ENCODE measurements at regions not wholly inside any gene's neighbourhood (a gene's known extent, or its start where the extent isn't known, plus 50 kb on each side); places are given as distances from the start of the nearest gene placed in this dataset.

- ATAC-seq (ENCODE audit: low read depth) (peak; percentile 26), DNase-seq (ENCODE audit: low spot score in 2 of 2) (no peak)
- no peaks in the 10 kb centered on the region for H3K9me3 Mint-ChIP-seq
- H3K4me3 Mint-ChIP-seq, result no peak overlapping the region
- peak overlapping the region; percentile 42 for H3K27ac Mint-ChIP-seq
- H3K27me3 Mint-ChIP-seq, result no peaks in the 10 kb centered on the region
- no peaks in the 10 kb centered on the region for H3K36me3 Mint-ChIP-seq
- peaks cover 24% of the 10 kb centered on the region for H3K4me1 Mint-ChIP-seq
Measured at GRCh38 chr9:80086822-80087345, 515.1 kb downstream of the TLE4 start.

GRCh38 chr9:80086386-80086785 is 514.6 kb downstream of the TLE4 start:
- DNase-seq (ENCODE audit: low spot score in 2 of 2), result no peak
- peaks cover 25% of the 10 kb centered on the region for H3K4me1 Mint-ChIP-seq
- H3K27ac Mint-ChIP-seq, result peak overlapping the region; percentile 42
- peak; percentile 19 for ATAC-seq (ENCODE audit: low read depth)
- H3K9me3 Mint-ChIP-seq, result no peaks in the 10 kb centered on the region
- no peaks in the 10 kb centered on the region for H3K36me3 Mint-ChIP-seq
- H3K4me3 Mint-ChIP-seq, result no peak overlapping the region
- no peaks in the 10 kb centered on the region for H3K27me3 Mint-ChIP-seq

- H3K4me3 Mint-ChIP-seq, result no peak overlapping the region
- peaks cover 25% of the 10 kb centered on the region for H3K4me1 Mint-ChIP-seq
- no peak for ATAC-seq (ENCODE audit: low read depth)
- H3K9me3 Mint-ChIP-seq, result no peaks in the 10 kb centered on the region
- H3K36me3 Mint-ChIP-seq, result no peaks in the 10 kb centered on the region
- no peaks in the 10 kb centered on the region for H3K27me3 Mint-ChIP-seq
- DNase-seq (ENCODE audit: low spot score in 2 of 2), result no peak
- peak overlapping the region; percentile 42 for H3K27ac Mint-ChIP-seq
Measured at GRCh38 chr9:80085668-80086067, 513.9 kb downstream of the TLE4 start.

- H3K4me1 Mint-ChIP-seq, result peaks cover 27% of the 10 kb centered on the region
- no peaks in the 10 kb centered on the region for H3K9me3 Mint-ChIP-seq
- H3K27me3 Mint-ChIP-seq, result no peaks in the 10 kb centered on the region
- peak overlapping the region; percentile 64 for H3K27ac Mint-ChIP-seq
- ATAC-seq (ENCODE audit: low read depth), result peak; percentile 51
- no peaks in the 10 kb centered on the region for H3K36me3 Mint-ChIP-seq
- peak overlapping the region; percentile 65 for H3K4me3 Mint-ChIP-seq
- DNase-seq (ENCODE audit: low spot score in 2 of 2), result no peak
Measured at GRCh38 chr9:80082213-80082612, 510.4 kb downstream of the TLE4 start.

GRCh38 chr9:80078826-80079225 is 507.1 kb downstream of the TLE4 start:
- DNase-seq (ENCODE audit: low spot score in 2 of 2) (no peak), ATAC-seq (ENCODE audit: low read depth) (no peak)
- H3K36me3 Mint-ChIP-seq, result peaks cover 2% of the 10 kb centered on the region
- H3K27ac Mint-ChIP-seq, result no peak overlapping the region
- H3K4me3 Mint-ChIP-seq, result no peak overlapping the region
- no peaks in the 10 kb centered on the region for H3K27me3 Mint-ChIP-seq
- H3K9me3 Mint-ChIP-seq, result no peaks in the 10 kb centered on the region
- peaks cover 22% of the 10 kb centered on the region for H3K4me1 Mint-ChIP-seq

- Mint-ChIP-seq H3K36me3 (peaks cover 2% of the 10 kb centered on the region), H3K27ac (peak overlapping the region; percentile 89), H3K27me3 (no peaks in the 10 kb centered on the region), H3K4me1 (peaks cover 17% of the 10 kb centered on the region), H3K4me3 (peak overlapping the region; percentile 50), H3K9me3 (no peaks in the 10 kb centered on the region)
- DNase-seq (ENCODE audit: low spot score in 2 of 2), result no peak
- ATAC-seq (ENCODE audit: low read depth), result no peak
Measured at GRCh38 chr9:80077059-80077458, 505.3 kb downstream of the TLE4 start.

- peaks cover 2% of the 10 kb centered on the region for H3K36me3 Mint-ChIP-seq
- no peak overlapping the region for H3K4me3 Mint-ChIP-seq
- no peaks in the 10 kb centered on the region for H3K9me3 Mint-ChIP-seq
- H3K4me1 Mint-ChIP-seq, result peaks cover 15% of the 10 kb centered on the region
- H3K27ac Mint-ChIP-seq, result peak overlapping the region; percentile 89
- ATAC-seq (ENCODE audit: low read depth) (no peak), DNase-seq (ENCODE audit: low spot score in 2 of 2) (no peak)
- H3K27me3 Mint-ChIP-seq, result no peaks in the 10 kb centered on the region
Measured at GRCh38 chr9:80076162-80076561, 504.4 kb downstream of the TLE4 start.

- Mint-ChIP-seq H3K4me1 (peaks cover 22% of the 10 kb centered on the region), H3K9me3 (no peaks in the 10 kb centered on the region), H3K36me3 (peaks cover 2% of the 10 kb centered on the region), H3K4me3 (no peak overlapping the region), H3K27me3 (no peaks in the 10 kb centered on the region), H3K27ac (no peak overlapping the region)
- no peak for DNase-seq (ENCODE audit: low spot score in 2 of 2)
- no peak for ATAC-seq (ENCODE audit: low read depth)
Measured at GRCh38 chr9:80074439-80074838, 502.7 kb downstream of the TLE4 start.

- Mint-ChIP-seq H3K27me3 (no peaks in the 10 kb centered on the region), H3K27ac (no peak overlapping the region), H3K4me3 (no peak overlapping the region), H3K36me3 (peaks cover 2% of the 10 kb centered on the region), H3K4me1 (peaks cover 20% of the 10 kb centered on the region), H3K9me3 (peaks cover 4% of the 10 kb centered on the region)
- ATAC-seq (ENCODE audit: low read depth) (no peak), DNase-seq (ENCODE audit: low spot score in 2 of 2) (no peak)
Measured at GRCh38 chr9:80072451-80072850, 500.7 kb downstream of the TLE4 start.

GRCh38 chr9:80070071-80070742 is 498.4 kb downstream of the TLE4 start:
- Mint-ChIP-seq H3K9me3 (peaks cover 4% of the 10 kb centered on the region), H3K27me3 (no peaks in the 10 kb centered on the region), H3K4me1 (peaks cover 10% of the 10 kb centered on the region), H3K36me3 (no peaks in the 10 kb centered on the region), H3K27ac (peak overlapping the region; percentile 59), H3K4me3 (no peak overlapping the region)
- DNase-seq (ENCODE audit: low spot score in 2 of 2) (peak in 1 of 2 donors; percentile 4), ATAC-seq (ENCODE audit: low read depth) (peak; percentile 95)

- no peak for ATAC-seq (ENCODE audit: low read depth)
- H3K9me3 Mint-ChIP-seq, result peaks cover 4% of the 10 kb centered on the region
Measured at GRCh38 chr9:80066931-80067330, 495.2 kb downstream of the TLE4 start.

GRCh38 chr9:80062567-80062966 is 490.8 kb downstream of the TLE4 start:
- H3K27ac Mint-ChIP-seq, result no peak overlapping the region
- peaks cover 5% of the 10 kb centered on the region for H3K4me1 Mint-ChIP-seq
- peaks cover 2% of the 10 kb centered on the region for H3K9me3 Mint-ChIP-seq
- no peak overlapping the region for H3K4me3 Mint-ChIP-seq
- peaks cover 2% of the 10 kb centered on the region for H3K36me3 Mint-ChIP-seq
- ATAC-seq (ENCODE audit: low read depth) (no peak), DNase-seq (ENCODE audit: low spot score in 2 of 2) (no peak)
- no peaks in the 10 kb centered on the region for H3K27me3 Mint-ChIP-seq

More at GRCh38 chr9:80066931-80067330, 495.2 kb downstream of the TLE4 start:
- Mint-ChIP-seq H3K4me1 (peaks cover 12% of the 10 kb centered on the region), H3K27ac (no peak overlapping the region), H3K27me3 (no peaks in the 10 kb centered on the region), H3K36me3 (no peaks in the 10 kb centered on the region), H3K4me3 (no peak overlapping the region)
- DNase-seq (ENCODE audit: low spot score in 2 of 2), result no peak

GRCh38 chr9:80061940-80062339 is 490.2 kb downstream of the TLE4 start:
- no peak for DNase-seq (ENCODE audit: low spot score in 2 of 2)
- H3K36me3 Mint-ChIP-seq, result peaks cover 2% of the 10 kb centered on the region
- no peaks in the 10 kb centered on the region for H3K27me3 Mint-ChIP-seq
- no peak for ATAC-seq (ENCODE audit: low read depth)
- no peak overlapping the region for H3K4me3 Mint-ChIP-seq
- H3K9me3 Mint-ChIP-seq, result peaks cover 4% of the 10 kb centered on the region
- no peak overlapping the region for H3K27ac Mint-ChIP-seq
- peaks cover 5% of the 10 kb centered on the region for H3K4me1 Mint-ChIP-seq

- DNase-seq (ENCODE audit: low spot score in 2 of 2), result no peak
- peaks cover 2% of the 10 kb centered on the region for H3K36me3 Mint-ChIP-seq
- H3K27me3 Mint-ChIP-seq, result no peaks in the 10 kb centered on the region
- peaks cover 5% of the 10 kb centered on the region for H3K4me1 Mint-ChIP-seq
- H3K9me3 Mint-ChIP-seq, result peaks cover 7% of the 10 kb centered on the region
- H3K27ac Mint-ChIP-seq, result no peak overlapping the region
- no peak for ATAC-seq (ENCODE audit: low read depth)
- H3K4me3 Mint-ChIP-seq, result no peak overlapping the region
Measured at GRCh38 chr9:80061096-80061495, 489.3 kb downstream of the TLE4 start.

- no peaks in the 10 kb centered on the region for H3K27me3 Mint-ChIP-seq
- H3K4me1 Mint-ChIP-seq, result peaks cover 8% of the 10 kb centered on the region
- peaks cover 11% of the 10 kb centered on the region for H3K9me3 Mint-ChIP-seq
- DNase-seq (ENCODE audit: low spot score in 2 of 2) (no peak), ATAC-seq (ENCODE audit: low read depth) (no peak)
- H3K4me3 Mint-ChIP-seq, result no peak overlapping the region
- H3K36me3 Mint-ChIP-seq, result peaks cover 2% of the 10 kb centered on the region
- no peak overlapping the region for H3K27ac Mint-ChIP-seq
Measured at GRCh38 chr9:80059979-80060378, 488.2 kb downstream of the TLE4 start.

Measured in memory B cell (primary cell).